ENCODE measurements at regions not wholly inside any gene's neighbourhood (a gene's known extent, or its start where the extent isn't known, plus 50 kb on each side); places are given as distances from the start of the nearest gene placed in this dataset.

DNA sequence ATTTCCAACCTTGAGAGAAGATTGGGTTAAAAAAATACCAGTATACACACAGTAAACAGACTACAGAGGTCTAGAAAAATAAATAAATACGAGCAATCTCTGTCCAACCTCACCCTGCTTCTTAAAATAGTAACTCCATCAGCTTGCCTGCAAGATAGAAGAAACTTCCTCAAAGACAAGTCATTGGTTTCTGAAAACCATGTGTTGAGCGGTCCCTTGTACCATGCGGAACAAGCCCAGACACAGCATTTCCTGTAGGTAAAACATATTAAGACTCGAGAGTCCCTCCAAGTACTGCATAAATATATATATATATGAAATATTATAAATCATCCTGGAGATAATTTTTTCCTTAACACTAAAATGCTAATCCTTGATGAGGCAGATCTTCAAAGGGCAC, 157.4 kb downstream of the MZT1 start:
- no peak overlapping the region for H3K4me3 ChIP-seq
- TF ChIP-seq, protein P1, sequence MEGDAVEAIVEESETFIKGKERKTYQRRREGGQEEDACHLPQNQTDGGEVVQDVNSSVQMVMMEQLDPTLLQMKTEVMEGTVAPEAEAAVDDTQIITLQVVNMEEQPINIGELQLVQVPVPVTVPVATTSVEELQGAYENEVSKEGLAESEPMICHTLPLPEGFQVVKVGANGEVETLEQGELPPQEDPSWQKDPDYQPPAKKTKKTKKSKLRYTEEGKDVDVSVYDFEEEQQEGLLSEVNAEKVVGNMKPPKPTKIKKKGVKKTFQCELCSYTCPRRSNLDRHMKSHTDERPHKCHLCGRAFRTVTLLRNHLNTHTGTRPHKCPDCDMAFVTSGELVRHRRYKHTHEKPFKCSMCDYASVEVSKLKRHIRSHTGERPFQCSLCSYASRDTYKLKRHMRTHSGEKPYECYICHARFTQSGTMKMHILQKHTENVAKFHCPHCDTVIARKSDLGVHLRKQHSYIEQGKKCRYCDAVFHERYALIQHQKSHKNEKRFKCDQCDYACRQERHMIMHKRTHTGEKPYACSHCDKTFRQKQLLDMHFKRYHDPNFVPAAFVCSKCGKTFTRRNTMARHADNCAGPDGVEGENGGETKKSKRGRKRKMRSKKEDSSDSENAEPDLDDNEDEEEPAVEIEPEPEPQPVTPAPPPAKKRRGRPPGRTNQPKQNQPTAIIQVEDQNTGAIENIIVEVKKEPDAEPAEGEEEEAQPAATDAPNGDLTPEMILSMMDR (IDR thresholded peaks at IDR 0.05): no peak
- TF ChIP-seq EP300 (IDR thresholded peaks at IDR 0.05) (no peak), POLR2AphosphoS5 (IDR thresholded peaks at IDR 0.05) (no peak), POLR2A (IDR thresholded peaks at IDR 0.05) (no peak)
- H3K36me3 ChIP-seq: no peaks in the 10 kb centered on the region
- H3K27ac ChIP-seq: no peak overlapping the region
- DNase-seq: no peak
- H3K9me3 ChIP-seq: no peaks in the 10 kb centered on the region
- H3K27me3 ChIP-seq: no peaks in the 10 kb centered on the region
- H3K4me1 ChIP-seq: no peaks in the 10 kb centered on the region
- intact Hi-C loops (cut with DNase I): no loop called here
- WGBS, 2 donors: 38 to 69% methylated on average over 4 of the region's 4 CpGs

DNA sequence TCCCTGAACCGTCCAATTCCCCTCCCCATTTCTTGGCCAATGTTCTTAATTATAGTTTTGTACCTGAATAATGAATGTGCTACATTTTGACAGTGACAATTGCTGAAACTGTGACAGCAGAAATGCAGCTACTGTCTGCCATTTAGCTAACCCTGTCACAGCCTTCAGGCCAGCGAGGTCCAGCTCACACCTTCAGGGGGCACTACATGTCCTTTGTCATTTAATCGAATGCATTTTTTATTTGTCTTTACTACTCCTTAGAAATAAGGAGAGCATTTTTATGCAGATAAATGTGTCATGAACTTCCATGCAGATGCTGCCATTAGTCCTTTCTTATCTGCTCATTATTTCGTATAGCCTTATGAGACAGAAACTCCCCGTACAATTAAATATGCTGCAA, 159.9 kb downstream of the MZT1 start:
- H3K9me3 ChIP-seq: no peaks in the 10 kb centered on the region
- intact Hi-C loops (cut with DNase I): no loop called here
- TF ChIP-seq, protein P1 (IDR thresholded peaks at IDR 0.05): no peak
- TF ChIP-seq POLR2A (IDR thresholded peaks at IDR 0.05) (no peak), POLR2AphosphoS5 (IDR thresholded peaks at IDR 0.05) (no peak), EP300 (IDR thresholded peaks at IDR 0.05) (no peak)
- no peaks in the 10 kb centered on the region for H3K36me3 ChIP-seq
- H3K27me3 ChIP-seq: no peaks in the 10 kb centered on the region
- DNase-seq: no peak
- H3K4me3 ChIP-seq: no peak overlapping the region
- WGBS, 2 donors: 78 to 86% methylated on average over 5 of the region's 5 CpGs
- H3K27ac ChIP-seq: no peak overlapping the region
- peaks cover 0 to under 1% (median 0%) of the 10 kb centered on the region in 4 donors for H3K4me1 ChIP-seq

DNA sequence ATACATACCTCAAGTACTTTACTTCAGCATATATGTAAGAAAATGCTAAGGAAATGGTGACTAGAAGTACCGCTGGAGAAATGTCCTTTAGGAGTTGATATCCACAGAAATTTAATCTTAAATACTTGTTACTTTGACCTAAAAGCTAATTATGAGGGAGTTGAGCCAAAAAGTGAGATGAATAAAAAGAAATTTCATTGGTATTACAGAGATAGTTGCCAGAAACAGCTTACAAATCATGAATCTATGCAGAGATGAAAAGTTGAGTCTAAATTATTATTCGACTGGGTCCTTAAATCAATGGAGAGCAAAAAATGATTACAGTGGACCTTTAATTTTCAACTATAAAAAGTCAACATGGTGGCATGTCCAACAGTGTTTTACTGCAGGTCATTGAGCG, 160.9 kb downstream of the MZT1 start:
- WGBS, 2 donors: 88 to 89% methylated on average over 3 of the region's 3 CpGs
- DNase-seq: no peak
- TF ChIP-seq EP300 (IDR thresholded peaks at IDR 0.05): no peak
- TF ChIP-seq POLR2A (IDR thresholded peaks at IDR 0.05): no peak
- TF ChIP-seq POLR2AphosphoS5 (IDR thresholded peaks at IDR 0.05): no peak
- no peaks in the 10 kb centered on the region for H3K36me3 ChIP-seq
- H3K27me3 ChIP-seq: no peaks in the 10 kb centered on the region
- H3K27ac ChIP-seq: no peak overlapping the region
- no peaks in the 10 kb centered on the region for H3K9me3 ChIP-seq
- peaks cover 0 to 11% (median 0%) of the 10 kb centered on the region in 4 donors for H3K4me1 ChIP-seq
- intact Hi-C loops (cut with DNase I): no loop called here
- H3K4me3 ChIP-seq: no peak overlapping the region

DNA sequence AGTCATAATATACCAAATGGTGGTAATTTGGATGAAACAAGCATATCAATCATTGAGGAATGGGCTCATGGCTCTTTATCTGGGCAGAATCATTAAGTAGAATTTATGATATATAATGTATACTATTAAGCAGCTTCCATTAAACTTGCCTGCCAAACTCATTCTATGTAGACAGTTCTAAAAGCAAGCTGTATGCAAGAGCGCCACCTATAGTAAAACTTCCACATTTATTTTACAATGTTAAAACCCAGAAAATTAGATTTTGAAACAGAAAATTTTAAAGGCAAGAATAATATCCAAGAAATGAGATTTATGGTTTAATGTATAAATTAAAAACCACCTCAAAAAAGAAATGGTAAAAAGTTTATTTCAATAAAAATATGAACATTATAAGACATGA, 161.5 kb downstream of the MZT1 start:
- Histone ChIP-seq H3K27me3 (no peaks in the 10 kb centered on the region), H3K27ac (no peak overlapping the region), H3K9me3 (no peaks in the 10 kb centered on the region), H3K4me1 (peaks cover 0 to 11% (median 0%) of the 10 kb centered on the region in 4 donors), H3K4me3 (no peak overlapping the region), H3K36me3 (no peaks in the 10 kb centered on the region)
- intact Hi-C loops (cut with DNase I): no loop called here
- WGBS, 2 donors: 10% methylated on average over 1 of the region's 1 CpG
- TF ChIP-seq, protein P1 (IDR thresholded peaks at IDR 0.05): peak in 2 of 4 experiments; percentile 31 to 52
- no peak for TF ChIP-seq POLR2AphosphoS5 (IDR thresholded peaks at IDR 0.05)
- DNase-seq: no peak

DNA sequence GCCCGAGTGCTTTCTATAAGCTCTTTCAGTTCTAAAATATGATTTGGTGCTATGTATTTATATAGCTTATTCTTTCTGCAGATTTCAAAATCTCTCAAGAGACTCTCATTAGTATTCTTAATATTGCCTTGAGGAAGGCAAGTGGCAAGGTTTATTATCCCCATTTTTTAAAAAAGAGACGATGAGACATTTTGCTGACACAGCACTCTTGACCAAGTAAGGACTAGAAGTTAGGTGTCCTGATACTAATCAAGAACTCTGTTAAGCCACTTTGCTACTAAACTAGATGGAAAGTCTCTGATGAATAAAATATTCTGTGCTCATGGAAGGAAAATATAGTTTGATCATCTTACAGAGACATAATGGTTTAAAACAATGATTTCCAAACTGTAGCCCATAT, 164.7 kb downstream of the MZT1 start:
- Histone ChIP-seq H3K36me3 (no peaks in the 10 kb centered on the region), H3K4me1 (peaks cover 0 to 11% (median 0%) of the 10 kb centered on the region in 4 donors), H3K9me3 (no peaks in the 10 kb centered on the region), H3K27ac (no peak overlapping the region), H3K4me3 (no peak overlapping the region), H3K27me3 (no peaks in the 10 kb centered on the region)
- intact Hi-C loops (cut with DNase I): no loop called here
- DNase-seq: no peak
- TF ChIP-seq, protein P1 (IDR thresholded peaks at IDR 0.05): no peak
- no peak for TF ChIP-seq POLR2AphosphoS5 (IDR thresholded peaks at IDR 0.05)
- TF ChIP-seq EP300 (IDR thresholded peaks at IDR 0.05): no peak
- 92 to 94% methylated on average over 2 of the region's 2 CpGs for WGBS, 2 donors

Data from sigmoid colon (tissue), 6 donors.